Activated naive CD8-positive, alpha-beta T cell (primary cell): ENCODE measurements at regions not wholly inside any gene's neighbourhood (a gene's known extent, or its start where the extent isn't known, plus 50 kb on each side); places are given as distances from the start of the nearest gene placed in this dataset.
"Not testable (repeated sequence)": the region's sequence is repeated elsewhere in the genome, so short reads cannot be mapped to it uniquely, and the experiment has no call there.

Source experiments
- H3K27ac Mint-ChIP-seq: one replicate; pipeline ENCODE4 v1.8.0; 2021; ENCODE audit warnings: mixed read lengths
- H3K27me3 Mint-ChIP-seq: one replicate; pipeline ENCODE4 v1.8.0; 2021; ENCODE audit warnings: mixed read lengths
- H3K36me3 Mint-ChIP-seq: one replicate; pipeline ENCODE4 v1.8.0; 2021; ENCODE audit warnings: mixed read lengths
- H3K4me1 Mint-ChIP-seq: one replicate; pipeline ENCODE4 v1.8.0; 2021; ENCODE audit warnings: low read depth, mixed read lengths
- H3K4me3 Mint-ChIP-seq: one replicate; pipeline ENCODE4 v1.8.0; 2021; ENCODE audit warnings: mild to moderate bottlenecking, mixed read lengths
- H3K9me3 Mint-ChIP-seq: one replicate; pipeline ENCODE4 v1.8.0; 2021; ENCODE audit warnings: low read depth, mixed read lengths

- no peak overlapping the region for H3K27ac Mint-ChIP-seq
- H3K4me3 Mint-ChIP-seq, result no peak overlapping the region
- H3K27me3 Mint-ChIP-seq, result peaks cover 3% of the 10 kb centered on the region
- no peaks in the 10 kb centered on the region for H3K36me3 Mint-ChIP-seq
- H3K9me3 Mint-ChIP-seq, result no peaks in the 10 kb centered on the region
- no peaks in the 10 kb centered on the region for H3K4me1 Mint-ChIP-seq
Observed at GRCh38 chr15:93941697-93942096, 289.7 kb upstream of the MCTP2 start.

GRCh38 chr15:93940226-93940625, 291.1 kb upstream of the MCTP2 start:
- Mint-ChIP-seq H3K27me3 (peaks cover 2% of the 10 kb centered on the region), H3K36me3 (no peaks in the 10 kb centered on the region), H3K9me3 (no peaks in the 10 kb centered on the region), H3K27ac (no peak overlapping the region), H3K4me1 (no peaks in the 10 kb centered on the region), H3K4me3 (no peak overlapping the region)

- Mint-ChIP-seq H3K4me3 (no peak overlapping the region), H3K9me3 (no peaks in the 10 kb centered on the region), H3K4me1 (no peaks in the 10 kb centered on the region), H3K27me3 (peaks cover 7% of the 10 kb centered on the region), H3K27ac (no peak overlapping the region), H3K36me3 (no peaks in the 10 kb centered on the region)
Observed at GRCh38 chr15:93932164-93932776, 299.1 kb upstream of the MCTP2 start.

GRCh38 chr15:93929375-93930094, 301.8 kb upstream of the MCTP2 start:
- peaks cover 2% of the 10 kb centered on the region for H3K27me3 Mint-ChIP-seq

GRCh38 chr15:93920204-93920603, 311.2 kb upstream of the MCTP2 start:
- Mint-ChIP-seq H3K9me3 (peaks cover 8% of the 10 kb centered on the region), H3K36me3 (no peaks in the 10 kb centered on the region), H3K27ac (no peak overlapping the region), H3K27me3 (peaks cover 1% of the 10 kb centered on the region), H3K4me3 (no peak overlapping the region), H3K4me1 (no peaks in the 10 kb centered on the region)

More at GRCh38 chr15:93929375-93930094, 301.8 kb upstream of the MCTP2 start:
- Mint-ChIP-seq H3K4me3 (no peak overlapping the region), H3K27ac (no peak overlapping the region), H3K36me3 (no peaks in the 10 kb centered on the region), H3K9me3 (no peaks in the 10 kb centered on the region), H3K4me1 (no peaks in the 10 kb centered on the region)

GRCh38 chr15:93918801-93919200, 312.6 kb upstream of the MCTP2 start:
- H3K4me3 Mint-ChIP-seq, result not testable (repeated sequence)

GRCh38 chr15:93917181-93917580, 314.2 kb upstream of the MCTP2 start:
- H3K27ac Mint-ChIP-seq, result no peak overlapping the region
- peaks cover 2% of the 10 kb centered on the region for H3K9me3 Mint-ChIP-seq
- no peaks in the 10 kb centered on the region for H3K36me3 Mint-ChIP-seq
- H3K27me3 Mint-ChIP-seq, result peaks cover 3% of the 10 kb centered on the region
- H3K4me1 Mint-ChIP-seq, result no peaks in the 10 kb centered on the region
- no peak overlapping the region for H3K4me3 Mint-ChIP-seq

More at GRCh38 chr15:93918801-93919200, 312.6 kb upstream of the MCTP2 start:
- not testable (repeated sequence) for H3K27ac Mint-ChIP-seq, H3K27me3 Mint-ChIP-seq, H3K36me3 Mint-ChIP-seq, H3K9me3 Mint-ChIP-seq, H3K4me1 Mint-ChIP-seq

- no peak overlapping the region for H3K4me3 Mint-ChIP-seq
- no peaks in the 10 kb centered on the region for H3K36me3 Mint-ChIP-seq
- H3K9me3 Mint-ChIP-seq, result no peaks in the 10 kb centered on the region
- H3K27ac Mint-ChIP-seq, result no peak overlapping the region
- H3K27me3 Mint-ChIP-seq, result peaks cover 3% of the 10 kb centered on the region
- H3K4me1 Mint-ChIP-seq, result no peaks in the 10 kb centered on the region
Observed at GRCh38 chr15:93913871-93914270, 317.5 kb upstream of the MCTP2 start.

GRCh38 chr15:93913310-93913709, 318.1 kb upstream of the MCTP2 start:
- no peaks in the 10 kb centered on the region for H3K9me3 Mint-ChIP-seq
- H3K36me3 Mint-ChIP-seq, result no peaks in the 10 kb centered on the region
- no peaks in the 10 kb centered on the region for H3K4me1 Mint-ChIP-seq
- H3K27ac Mint-ChIP-seq, result no peak overlapping the region
- H3K27me3 Mint-ChIP-seq, result peaks cover 3% of the 10 kb centered on the region
- H3K4me3 Mint-ChIP-seq, result no peak overlapping the region

GRCh38 chr15:93900476-93901400, 330.6 kb upstream of the MCTP2 start:
- Mint-ChIP-seq H3K27me3 (peaks cover 4% of the 10 kb centered on the region), H3K4me3 (no peak overlapping the region), H3K4me1 (no peaks in the 10 kb centered on the region), H3K9me3 (no peaks in the 10 kb centered on the region), H3K27ac (no peak overlapping the region), H3K36me3 (no peaks in the 10 kb centered on the region)

- no peak overlapping the region for H3K27ac Mint-ChIP-seq
- H3K36me3 Mint-ChIP-seq, result no peaks in the 10 kb centered on the region
- no peaks in the 10 kb centered on the region for H3K9me3 Mint-ChIP-seq
- no peaks in the 10 kb centered on the region for H3K4me1 Mint-ChIP-seq
- H3K4me3 Mint-ChIP-seq, result no peak overlapping the region
- H3K27me3 Mint-ChIP-seq, result peaks cover 4% of the 10 kb centered on the region
Observed at GRCh38 chr15:93899817-93900216, 331.5 kb upstream of the MCTP2 start.

- peaks cover 2% of the 10 kb centered on the region for H3K27me3 Mint-ChIP-seq
Observed at GRCh38 chr15:93897377-93897776, 334.0 kb upstream of the MCTP2 start.

GRCh38 chr15:93895976-93896770, 335.2 kb upstream of the MCTP2 start:
- H3K27ac Mint-ChIP-seq, result no peak overlapping the region
- H3K4me1 Mint-ChIP-seq, result no peaks in the 10 kb centered on the region
- no peaks in the 10 kb centered on the region for H3K9me3 Mint-ChIP-seq
- no peak overlapping the region for H3K4me3 Mint-ChIP-seq
- no peaks in the 10 kb centered on the region for H3K36me3 Mint-ChIP-seq
- H3K27me3 Mint-ChIP-seq, result peaks cover 2% of the 10 kb centered on the region

More at GRCh38 chr15:93897377-93897776, 334.0 kb upstream of the MCTP2 start:
- H3K4me3 Mint-ChIP-seq, result no peak overlapping the region
- no peaks in the 10 kb centered on the region for H3K4me1 Mint-ChIP-seq
- H3K9me3 Mint-ChIP-seq, result no peaks in the 10 kb centered on the region
- H3K36me3 Mint-ChIP-seq, result no peaks in the 10 kb centered on the region
- H3K27ac Mint-ChIP-seq, result no peak overlapping the region

GRCh38 chr15:93894438-93895036, 336.8 kb upstream of the MCTP2 start:
- Mint-ChIP-seq H3K27ac (no peak overlapping the region), H3K27me3 (peaks cover 2% of the 10 kb centered on the region), H3K36me3 (no peaks in the 10 kb centered on the region), H3K4me1 (no peaks in the 10 kb centered on the region), H3K9me3 (no peaks in the 10 kb centered on the region), H3K4me3 (no peak overlapping the region)
